Ureter (tissue), 1 donor: ENCODE measurements at regions not wholly inside any gene's neighbourhood (a gene's known extent, or its start where the extent isn't known, plus 50 kb on each side); places are given as distances from the start of the nearest gene placed in this dataset.
A peak's percentile ranks its signal among the peaks of the same experiment; 100 is the strongest.

Source experiments
- DNase-seq: peaks from one replicate; pipeline ENCODE4 v3.0.0-alpha.2; 2020; ENCODE audit warnings: low spot score
- donor health status: DM: yes; HTN: yes; CAD: no.

GRCh38 chr11:130801333-130802122 is 114.8 kb downstream of the SNX19 start:
- no peak for DNase-seq

- no peak for DNase-seq
These were observed 113.7 kb downstream of the SNX19 start for GRCh38 chr11:130802567-130802966.

- DNase-seq = peak; percentile 39
These were observed 111.8 kb downstream of the SNX19 start for GRCh38 chr11:130804306-130805076.

- peak; percentile 19 for DNase-seq
These were observed 109.5 kb downstream of the SNX19 start for GRCh38 chr11:130806746-130807145.

GRCh38 chr11:130808541-130808940 is 107.7 kb downstream of the SNX19 start:
- no peak for DNase-seq

GRCh38 chr11:130813196-130813595 is 103.1 kb downstream of the SNX19 start:
- DNase-seq = no peak

- DNase-seq = no peak
These were observed 102.6 kb downstream of the SNX19 start for GRCh38 chr11:130813638-130814037.

- DNase-seq = no peak
These were observed 101.7 kb downstream of the SNX19 start for GRCh38 chr11:130814440-130815096.

- no peak for DNase-seq
These were observed 101.0 kb downstream of the SNX19 start for GRCh38 chr11:130815097-130815802.

GRCh38 chr11:130815956-130816355 is 100.3 kb downstream of the SNX19 start:
- DNase-seq = no peak

GRCh38 chr11:130816546-130817329 is 99.5 kb downstream of the SNX19 start:
- no peak for DNase-seq

- no peak for DNase-seq
These were observed 98.8 kb downstream of the SNX19 start for GRCh38 chr11:130817330-130817944.

GRCh38 chr11:130819625-130820024 is 96.7 kb downstream of the SNX19 start:
- DNase-seq = no peak
